ENCODE measurements at regions not wholly inside any gene's neighbourhood (a gene's known extent, or its start where the extent isn't known, plus 50 kb on each side); places are given as distances from the start of the nearest gene placed in this dataset.

DNA sequence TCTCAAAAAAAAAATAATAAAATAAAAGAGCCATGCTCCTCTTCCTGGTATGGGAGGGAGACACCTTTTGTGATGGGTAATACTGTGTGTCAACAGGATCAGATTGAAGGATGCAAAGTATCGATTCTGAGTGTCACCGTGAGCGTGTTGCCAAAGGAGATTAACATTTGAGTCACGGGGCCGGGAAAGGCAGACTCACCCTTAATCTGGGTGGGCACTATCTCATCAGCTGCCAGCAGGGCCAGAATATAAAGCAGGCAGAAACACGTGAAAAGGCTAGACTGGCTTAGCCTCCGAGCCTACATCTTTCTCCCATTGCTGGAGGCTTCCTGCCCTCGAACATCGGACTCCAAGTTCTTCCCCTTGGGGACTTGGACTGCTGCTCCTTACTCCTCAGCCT lies 95.4 kb downstream of the SHOX start:
- TF ChIP-seq, protein P1, sequence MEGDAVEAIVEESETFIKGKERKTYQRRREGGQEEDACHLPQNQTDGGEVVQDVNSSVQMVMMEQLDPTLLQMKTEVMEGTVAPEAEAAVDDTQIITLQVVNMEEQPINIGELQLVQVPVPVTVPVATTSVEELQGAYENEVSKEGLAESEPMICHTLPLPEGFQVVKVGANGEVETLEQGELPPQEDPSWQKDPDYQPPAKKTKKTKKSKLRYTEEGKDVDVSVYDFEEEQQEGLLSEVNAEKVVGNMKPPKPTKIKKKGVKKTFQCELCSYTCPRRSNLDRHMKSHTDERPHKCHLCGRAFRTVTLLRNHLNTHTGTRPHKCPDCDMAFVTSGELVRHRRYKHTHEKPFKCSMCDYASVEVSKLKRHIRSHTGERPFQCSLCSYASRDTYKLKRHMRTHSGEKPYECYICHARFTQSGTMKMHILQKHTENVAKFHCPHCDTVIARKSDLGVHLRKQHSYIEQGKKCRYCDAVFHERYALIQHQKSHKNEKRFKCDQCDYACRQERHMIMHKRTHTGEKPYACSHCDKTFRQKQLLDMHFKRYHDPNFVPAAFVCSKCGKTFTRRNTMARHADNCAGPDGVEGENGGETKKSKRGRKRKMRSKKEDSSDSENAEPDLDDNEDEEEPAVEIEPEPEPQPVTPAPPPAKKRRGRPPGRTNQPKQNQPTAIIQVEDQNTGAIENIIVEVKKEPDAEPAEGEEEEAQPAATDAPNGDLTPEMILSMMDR (IDR thresholded peaks at IDR 0.05; ENCODE audit: unreplicated experiment) = no peak
- Mint-ChIP-seq H3K27ac (ENCODE audit: unreplicated experiment) (no peak overlapping the region), H3K9me3 (ENCODE audit: unreplicated experiment) (peaks cover 34% of the 10 kb centered on the region), H3K36me3 (ENCODE audit: low read depth, unreplicated experiment) (peaks cover 15% of the 10 kb centered on the region), H3K4me3 (ENCODE audit: unreplicated experiment) (no peak overlapping the region), H3K4me1 (ENCODE audit: unreplicated experiment) (no peaks in the 10 kb centered on the region), H3K27me3 (ENCODE audit: unreplicated experiment) (peaks cover 4% of the 10 kb centered on the region)
- DNase-seq (ENCODE audit: low spot score) = no peak

DNA sequence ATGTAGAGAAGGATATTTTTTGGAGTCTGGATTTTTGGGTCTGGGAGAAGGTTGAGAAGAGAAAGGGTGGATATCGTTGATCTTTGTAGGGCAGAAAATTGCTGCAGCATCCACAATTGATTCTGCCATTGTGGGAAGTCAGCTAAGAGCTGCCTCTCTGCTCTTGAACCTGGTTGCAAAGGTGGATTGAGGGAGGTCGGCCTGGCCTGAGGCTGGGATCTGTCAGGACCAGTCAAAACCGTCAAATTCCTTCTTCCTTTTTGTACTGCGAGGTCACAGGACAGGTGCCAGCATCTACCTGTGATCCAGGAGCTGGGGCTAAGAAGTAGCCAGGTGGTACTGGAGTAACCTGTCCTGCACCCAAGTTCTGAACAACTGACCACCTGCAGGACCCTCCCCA lies 93.7 kb downstream of the SHOX start:
- peaks cover 15% of the 10 kb centered on the region for H3K36me3 Mint-ChIP-seq (ENCODE audit: low read depth, unreplicated experiment)
- peaks cover 4% of the 10 kb centered on the region for H3K27me3 Mint-ChIP-seq (ENCODE audit: unreplicated experiment)
- H3K4me3 Mint-ChIP-seq (ENCODE audit: unreplicated experiment) = no peak overlapping the region
- TF ChIP-seq, protein P1 (IDR thresholded peaks at IDR 0.05; ENCODE audit: unreplicated experiment) = no peak
- no peaks in the 10 kb centered on the region for H3K4me1 Mint-ChIP-seq (ENCODE audit: unreplicated experiment)
- peaks cover 49% of the 10 kb centered on the region for H3K9me3 Mint-ChIP-seq (ENCODE audit: unreplicated experiment)
- DNase-seq (ENCODE audit: low spot score) = no peak
- no peak overlapping the region for H3K27ac Mint-ChIP-seq (ENCODE audit: unreplicated experiment)

DNA sequence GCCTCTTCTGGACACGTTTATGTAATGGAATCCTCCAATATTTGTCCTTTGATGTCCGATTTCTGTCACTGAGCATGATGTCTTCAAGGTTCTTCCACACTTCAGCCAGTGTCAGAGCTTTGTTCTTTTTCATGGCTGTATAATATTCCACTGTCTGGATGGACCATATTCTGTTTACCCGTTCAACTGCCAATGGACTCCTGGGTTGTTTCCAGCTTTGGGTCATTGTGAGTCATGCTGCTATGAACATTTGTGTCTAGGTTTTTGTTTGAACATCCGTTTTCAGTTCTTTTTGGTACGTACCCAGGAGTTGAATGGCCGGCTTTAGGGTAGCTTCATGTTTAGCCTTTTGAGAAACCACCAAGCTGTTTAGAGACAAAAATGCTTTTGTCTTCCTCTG lies 93.2 kb downstream of the SHOX start:
- no peak for DNase-seq (ENCODE audit: low spot score)
- Mint-ChIP-seq H3K27ac (ENCODE audit: unreplicated experiment) (no peak overlapping the region), H3K4me1 (ENCODE audit: unreplicated experiment) (no peaks in the 10 kb centered on the region), H3K4me3 (ENCODE audit: unreplicated experiment) (no peak overlapping the region), H3K27me3 (ENCODE audit: unreplicated experiment) (peaks cover 4% of the 10 kb centered on the region), H3K9me3 (ENCODE audit: unreplicated experiment) (peaks cover 49% of the 10 kb centered on the region), H3K36me3 (ENCODE audit: low read depth, unreplicated experiment) (peaks cover 15% of the 10 kb centered on the region)
- TF ChIP-seq, protein P1 (IDR thresholded peaks at IDR 0.05; ENCODE audit: unreplicated experiment) = no peak

DNA sequence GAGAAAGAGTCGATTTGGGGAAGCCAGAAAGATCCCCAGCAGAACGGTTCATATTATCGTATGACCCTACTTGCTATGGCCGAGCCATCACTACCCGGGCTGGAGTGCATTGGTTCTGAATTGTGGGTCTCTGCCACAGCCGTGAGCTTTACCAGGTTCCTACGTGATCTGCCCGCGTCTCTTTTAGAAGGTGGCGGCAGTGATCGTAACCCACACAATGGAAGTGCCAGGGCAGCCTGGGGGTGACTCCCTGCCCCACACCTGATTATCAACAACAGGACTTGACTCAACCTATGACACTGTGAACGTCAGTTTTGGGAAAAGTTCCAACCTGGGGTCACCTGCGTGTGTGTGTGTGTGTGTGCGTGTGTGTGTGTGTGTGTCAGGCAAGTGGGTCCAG lies 90.8 kb downstream of the SHOX start:
- TF ChIP-seq, protein P1 (IDR thresholded peaks at IDR 0.05; ENCODE audit: unreplicated experiment) = no peak
- no peaks in the 10 kb centered on the region for H3K27me3 Mint-ChIP-seq (ENCODE audit: unreplicated experiment)
- no peaks in the 10 kb centered on the region for H3K4me1 Mint-ChIP-seq (ENCODE audit: unreplicated experiment)

DNA sequence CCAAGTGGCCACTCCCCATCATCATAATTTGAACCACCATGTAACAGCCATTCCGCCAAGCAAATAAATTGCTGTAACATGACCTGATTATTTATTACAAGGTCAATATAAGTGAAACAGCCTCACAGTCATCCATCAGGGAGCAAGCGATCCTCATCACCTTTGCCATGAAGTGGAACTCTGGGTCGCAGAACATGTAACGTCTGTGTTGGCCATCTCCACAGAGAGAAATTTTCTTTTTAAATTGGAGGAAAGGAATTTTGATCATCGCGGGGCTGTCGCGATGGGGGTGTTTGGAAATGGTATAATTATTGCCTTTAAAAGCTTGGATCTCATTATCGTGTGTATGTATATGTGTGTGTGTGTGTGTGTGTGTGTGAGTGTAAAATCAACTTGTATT lies 90.2 kb downstream of the SHOX start:
- DNase-seq (ENCODE audit: low spot score) = no peak
- H3K4me3 Mint-ChIP-seq (ENCODE audit: unreplicated experiment) = no peak overlapping the region
- no peaks in the 10 kb centered on the region for H3K27me3 Mint-ChIP-seq (ENCODE audit: unreplicated experiment)
- TF ChIP-seq, protein P1 (IDR thresholded peaks at IDR 0.05; ENCODE audit: unreplicated experiment) = no peak
- H3K4me1 Mint-ChIP-seq (ENCODE audit: unreplicated experiment) = no peaks in the 10 kb centered on the region
- H3K9me3 Mint-ChIP-seq (ENCODE audit: unreplicated experiment) = peaks cover 46% of the 10 kb centered on the region
- H3K27ac Mint-ChIP-seq (ENCODE audit: unreplicated experiment) = no peak overlapping the region
- H3K36me3 Mint-ChIP-seq (ENCODE audit: low read depth, unreplicated experiment) = peaks cover 13% of the 10 kb centered on the region

More for the DNA sequence above, 90.8 kb downstream of the SHOX start:
- DNase-seq (ENCODE audit: low spot score) = no peak
- H3K9me3 Mint-ChIP-seq (ENCODE audit: unreplicated experiment) = peaks cover 46% of the 10 kb centered on the region
- peaks cover 8% of the 10 kb centered on the region for H3K36me3 Mint-ChIP-seq (ENCODE audit: low read depth, unreplicated experiment)
- H3K27ac Mint-ChIP-seq (ENCODE audit: unreplicated experiment) = no peak overlapping the region
- no peak overlapping the region for H3K4me3 Mint-ChIP-seq (ENCODE audit: unreplicated experiment)

Data from endothelial cell (in vitro differentiated cells).